HCT116 (cell line): ENCODE measurements at regions not wholly inside any gene's neighbourhood (a gene's known extent, or its start where the extent isn't known, plus 50 kb on each side); places are given as distances from the start of the nearest gene placed in this dataset.

Experiments used
- ATAC-seq: fragments of 200-7000 bp; cut with Tn5 transposase; 2 replicates; pipeline ENCODE4 v1.9.1; 2020; ENCODE audit warnings: mild to moderate bottlenecking, moderate library complexity
- BruUV-seq: library from RNA; stranded (reverse); fragments of 400-500 nt; replicated peaks from 2 replicates; lab custom pipeline; 2021; lab: Mats Ljungman, UMichigan
- CTCF ChIA-PET: fragments of 300-600 bp; sonication (Branson Sonifier 250); formaldehyde crosslinking; loops from one replicate; lab custom pipeline; 2021; ENCODE audit warnings: antibody characterized with exemption; lab: Charles Lee
- POLR2A ChIA-PET: fragments of 300-600, 350-600 bp; sonication (Branson Sonifier 250); formaldehyde crosslinking; loops from one replicate; lab custom pipeline; 2021; ENCODE audit warnings: antibody characterized with exemption; lab: Charles Lee
- RAD21 ChIA-PET, 2 experiments: fragments of 300-600 bp; sonication (Branson Sonifier 250); formaldehyde crosslinking; loops; one replicate each; lab custom pipeline; 2023; ENCODE audit warnings: low total read pairs in 2 of 2; ENCODE audit not compliant: uncharacterized antibody in 2 of 2, unreplicated experiment in 2 of 2, low non-redundant PET in 1 of 2; lab: Charles Lee
- DNase-seq: peaks from one replicate; pipeline ENCODE4 v3.0.0-alpha.2; 2010; ENCODE audit warnings: low read depth, low spot score
- H2AFZ ChIP-seq: fragments of 200-600 bp; shearing (Covaris generic), sonication (generic); 2 replicates; pipeline ENCODE4 v1.6.1; 2017; ENCODE audit warnings: low read depth, mixed run types, mixed read lengths, antibody characterized with exemption, low read length; ENCODE audit not compliant: poor library complexity, severe bottlenecking
- H3K27ac ChIP-seq: 2 replicates; pipeline ENCODE4 v1.5.1; 2012; ENCODE audit warnings: low read depth, low read length
- H3K27me3 ChIP-seq: fragments of 200-600 bp; sonication (generic); 2 replicates; pipeline ENCODE4 v1.6.1; 2016; ENCODE audit warnings: mixed run types, low read length, mixed read lengths; ENCODE audit not compliant: insufficient read depth
- H3K36me3 ChIP-seq, 2 experiments: fragments of 200-500 bp in 1 of 2; fragments of 200-600 bp in 1 of 2; sonication (Bioruptor generic) in 1 of 2; sonication (generic) in 1 of 2; 2 replicates each; pipeline versions ENCODE4 v1.5.1 to v1.6.1; 2014 to 2016; ENCODE audit warnings: low read length in 2 of 2, inconsistent platforms in 1 of 2, mixed read lengths in 1 of 2, mixed run types in 1 of 2; ENCODE audit not compliant: insufficient read depth in 2 of 2, control insufficient read depth in 1 of 2
- H3K4me1 ChIP-seq, 2 experiments: fragments of 200-600 bp in 1 of 2; sonication (generic) in 1 of 2; 2 replicates each; pipeline versions ENCODE4 v1.5.1 to v1.6.1; 2012 to 2017; ENCODE audit warnings: low read length in 2 of 2, inconsistent platforms in 1 of 2, mild to moderate bottlenecking in 1 of 2, mixed read lengths in 1 of 2, mixed run types in 1 of 2, moderate library complexity in 1 of 2; ENCODE audit not compliant: insufficient read depth in 2 of 2, control insufficient read depth in 1 of 2
- H3K4me2 ChIP-seq: fragments of 200-600 bp; sonication (generic); 2 replicates; pipeline ENCODE4 v1.6.1; 2017; ENCODE audit warnings: mixed run types, low read length, mixed read lengths
- H3K4me3 ChIP-seq, 2 experiments: fragments of 200-600 bp in 1 of 2; sonication (generic) in 1 of 2; replicated peaks in 1 of 2; 2 replicates each; pipeline ENCODE4 v1.5.1; 2011 to 2016; ENCODE audit warnings: low read length in 2 of 2, control low read depth in 1 of 2, low read depth in 1 of 2, mild to moderate bottlenecking in 1 of 2, mixed read lengths in 1 of 2, mixed run types in 1 of 2
- H3K79me2 ChIP-seq: fragments of 200-600 bp; sonication (generic); 2 replicates; pipeline ENCODE4 v1.6.1; 2017; ENCODE audit warnings: mild to moderate bottlenecking, mixed run types, low read length, moderate library complexity, mixed read lengths; ENCODE audit not compliant: insufficient read depth
- H3K9ac ChIP-seq: fragments of 200-600 bp; sonication (generic); 2 replicates; pipeline ENCODE4 v1.6.1; 2016; ENCODE audit warnings: low read length, mixed read lengths
- H3K9me2 ChIP-seq: fragments of 200-600 bp; sonication (generic), shearing (Covaris generic); 2 replicates; pipeline ENCODE4 v1.6.1; 2017; ENCODE audit warnings: mixed run types, mild to moderate bottlenecking, moderate library complexity; ENCODE audit not compliant: insufficient read depth
- H3K9me3 ChIP-seq, 2 experiments: fragments of 200-500 bp in 1 of 2; fragments of 200-600 bp in 1 of 2; sonication (Bioruptor generic) in 1 of 2; sonication (generic) in 1 of 2; 2 replicates each; pipeline ENCODE4 v1.6.1; 2014 to 2017; ENCODE audit warnings: low read length in 2 of 2, mixed read lengths in 2 of 2, inconsistent platforms in 1 of 2, low read depth in 1 of 2, mild to moderate bottlenecking in 1 of 2, mixed run types in 1 of 2, moderate library complexity in 1 of 2; ENCODE audit not compliant: control insufficient read depth in 1 of 2, insufficient read depth in 1 of 2
- H4K20me1 ChIP-seq: fragments of 200-600 bp; sonication (generic), shearing (Covaris generic); 2 replicates; pipeline ENCODE4 v1.6.1; 2017; ENCODE audit warnings: mixed run types, mild to moderate bottlenecking, moderate library complexity; ENCODE audit not compliant: insufficient read depth
- CBX3 ChIP-seq: IDR thresholded peaks from 2 replicates; pipeline ENCODE4 v1.6.1; 2012; ENCODE audit warnings: low read depth
- CEBPB ChIP-seq: IDR thresholded peaks from 2 replicates; pipeline ENCODE4 v1.6.1; 2012; ENCODE audit warnings: low read depth
- CTCF ChIP-seq, 3 experiments: fragments of 200-600 bp in 1 of 3; sonication (generic) in 1 of 3; IDR thresholded peaks in 2 of 3; conservative IDR thresholded peaks in 1 of 3; 2 replicates each; pipeline ENCODE4 v1.5.1; 2012 to 2017; ENCODE audit warnings: low read depth in 2 of 3, low read length in 2 of 3, antibody characterized with exemption in 1 of 3, borderline replicate concordance in 1 of 3, control low read depth in 1 of 3, mild to moderate bottlenecking in 1 of 3, mixed read lengths in 1 of 3, mixed run types in 1 of 3, moderate library complexity in 1 of 3; ENCODE audit not compliant: insufficient read depth in 1 of 3
- EGR1 ChIP-seq: IDR thresholded peaks from 2 replicates; pipeline ENCODE4 v1.6.1; 2012; ENCODE audit warnings: low read depth
- ELF1 ChIP-seq: IDR thresholded peaks from 2 replicates; pipeline ENCODE4 v1.6.1; 2012; ENCODE audit warnings: low read depth, borderline replicate concordance
- EZH2 ChIP-seq: fragments of 200-600 bp; sonication (generic); IDR thresholded peaks from 2 replicates; pipeline ENCODE4 v1.6.1; 2017; ENCODE audit warnings: antibody characterized with exemption, mixed run types
- EZH2phosphoT487 ChIP-seq: fragments of 200-600 bp; IDR thresholded peaks from 2 replicates; pipeline ENCODE4 v1.6.1; 2018; ENCODE audit warnings: antibody characterized with exemption, borderline replicate concordance
- JUND ChIP-seq: IDR thresholded peaks from 2 replicates; pipeline ENCODE4 v1.6.1; 2012
- MAX ChIP-seq: IDR thresholded peaks from 2 replicates; pipeline ENCODE4 v1.6.1; 2012
- POLR2A ChIP-seq: IDR thresholded peaks from 2 replicates; pipeline ENCODE4 v1.7.0; 2011; ENCODE audit warnings: borderline replicate concordance; ENCODE audit not compliant: insufficient read depth, insufficient read length; ENCODE audit errors: extremely low read depth
- POLR2AphosphoS5 ChIP-seq: IDR thresholded peaks from 2 replicates; pipeline ENCODE4 v1.6.1; 2011; ENCODE audit warnings: mild to moderate bottlenecking, low read depth, low read length, moderate library complexity
- SRF ChIP-seq: IDR thresholded peaks from 2 replicates; pipeline ENCODE4 v1.6.1; 2012; ENCODE audit warnings: low read depth
- TCF7L2 ChIP-seq: IDR thresholded peaks from 2 replicates; pipeline ENCODE4 v1.7.0; 2011; ENCODE audit warnings: borderline replicate concordance, inconsistent platforms; ENCODE audit not compliant: insufficient read depth, insufficient read length; ENCODE audit errors: extremely low read depth
- ZFX ChIP-seq: fragments of 450-650 bp; IDR thresholded peaks from 2 replicates; pipeline ENCODE4 v1.6.1; 2017
- ZNF274 ChIP-seq: fragments of 200-500 bp; sonication (Bioruptor generic); IDR thresholded peaks from 2 replicates; pipeline ENCODE4 v1.6.1; 2014; ENCODE audit warnings: mild to moderate bottlenecking, low read depth, low read length, inconsistent platforms
- intact Hi-C: fragments of 100-400 bp; cut with micrococcal nuclease; formaldehyde crosslinking; loops from 2 replicates; pipeline ENCODE4 v1.10.0; 2022
- TF ChIP-seq, protein P1 (sequence below): IDR thresholded peaks from 2 replicates; pipeline ENCODE4 v1.6.1; 2012

DNA sequence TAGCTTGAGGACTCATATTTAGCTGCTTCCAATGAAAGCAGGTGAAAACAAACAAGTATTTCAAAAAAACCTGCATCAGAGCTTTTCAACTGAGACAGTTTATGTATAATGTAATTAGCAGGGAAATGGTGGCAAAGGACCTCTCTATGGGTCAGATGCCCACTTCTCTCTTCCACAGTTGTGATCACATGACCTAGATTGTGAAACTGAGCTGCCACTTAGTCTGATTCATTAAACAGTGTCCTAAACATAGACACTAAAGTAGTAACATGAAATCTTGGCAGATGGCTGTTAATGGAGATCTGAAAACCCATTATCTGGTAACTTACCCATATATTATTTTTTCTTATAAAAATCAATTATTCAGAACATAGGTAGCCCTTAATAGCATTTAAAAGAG, 663.6 kb upstream of the RIOK2 start:
- H3K9me2 ChIP-seq, result no peaks in the 10 kb centered on the region
- ATAC-seq (no peak), DNase-seq (no peak)
- intact Hi-C loops, result loop anchor here (10.0 kb wide), 1 partner anchor 762 kb away; no protein-coding TSS in a partner anchor
- no peak overlapping the region for H3K9ac ChIP-seq
- BruUV-seq, result no TSS peak
- no peaks in the 10 kb centered on the region for H3K27me3 ChIP-seq
- H2AFZ ChIP-seq, result no peak overlapping the region
- H3K4me3 ChIP-seq, result no peak overlapping the region
- CTCF ChIA-PET, result no interaction called here
- no peak overlapping the region for H3K4me2 ChIP-seq
- H3K9me3 ChIP-seq, result no peaks in the 10 kb centered on the region
- no peaks in the 10 kb centered on the region for H4K20me1 ChIP-seq
- RAD21 ChIA-PET, result no interaction called here
- H3K4me1 ChIP-seq, result no peaks in the 10 kb centered on the region
- no peaks in the 10 kb centered on the region for H3K36me3 ChIP-seq
- TF ChIP-seq EZH2 (no peak), POLR2A (no peak), ZFX (no peak), MAX (no peak), CEBPB (no peak), EZH2phosphoT487 (no peak), EGR1 (no peak), ELF1 (no peak), SRF (no peak), CTCF (IDR thresholded peaks at IDR 0.05 in 2 of 3, conservative IDR thresholded peaks at IDR 0.05 in 1 of 3; ENCODE audit: borderline replicate concordance in 1 of 3, insufficient read depth in 1 of 3, low read depth in 2 of 3, low read length in 2 of 3) (no peak), POLR2AphosphoS5 (no peak), ZNF274 (no peak), TCF7L2 (no peak), CBX3 (no peak), JUND (no peak)
- TF ChIP-seq, protein P1, sequence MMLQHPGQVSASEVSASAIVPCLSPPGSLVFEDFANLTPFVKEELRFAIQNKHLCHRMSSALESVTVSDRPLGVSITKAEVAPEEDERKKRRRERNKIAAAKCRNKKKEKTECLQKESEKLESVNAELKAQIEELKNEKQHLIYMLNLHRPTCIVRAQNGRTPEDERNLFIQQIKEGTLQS, result no peak
- no peak overlapping the region for H3K27ac ChIP-seq
- no peaks in the 10 kb centered on the region for H3K79me2 ChIP-seq
- POLR2A ChIA-PET, result no interaction called here
